Superior temporal gyrus (tissue), 1 donor: ENCODE measurements at regions not wholly inside any gene's neighbourhood (a gene's known extent, or its start where the extent isn't known, plus 50 kb on each side); places are given as distances from the start of the nearest gene placed in this dataset.

Source experiments
- DNase-seq: peaks from one replicate; pipeline ENCODE4 v3.0.0-alpha.2; 2016; ENCODE audit errors: extremely low spot score

- no peak for DNase-seq
These were observed 238.1 kb downstream of the FOXO1 start for GRCh38 chr13:40428354-40428753.

- DNase-seq, result no peak
These were observed 236.5 kb downstream of the FOXO1 start for GRCh38 chr13:40429706-40430545.

GRCh38 chr13:40432018-40432978 lies 234.1 kb downstream of the FOXO1 start:
- DNase-seq, result no peak

GRCh38 chr13:40433001-40433400 lies 233.4 kb downstream of the FOXO1 start:
- no peak for DNase-seq

- DNase-seq, result no peak
These were observed 232.9 kb downstream of the FOXO1 start for GRCh38 chr13:40433577-40433976.

GRCh38 chr13:40434516-40435397 lies 231.7 kb downstream of the FOXO1 start:
- DNase-seq, result no peak

GRCh38 chr13:40438022-40438680 lies 228.3 kb downstream of the FOXO1 start:
- no peak for DNase-seq

- peak; percentile 47 for DNase-seq
These were observed 227.2 kb downstream of the FOXO1 start for GRCh38 chr13:40438999-40439797.

- no peak for DNase-seq
These were observed 226.5 kb downstream of the FOXO1 start for GRCh38 chr13:40439928-40440327.

GRCh38 chr13:40440990-40441820 lies 225.2 kb downstream of the FOXO1 start:
- DNase-seq, result peak; percentile 83

- DNase-seq, result no peak
These were observed 224.2 kb downstream of the FOXO1 start for GRCh38 chr13:40442231-40442630.

GRCh38 chr13:40442826-40443225 lies 223.6 kb downstream of the FOXO1 start:
- no peak for DNase-seq

- no peak for DNase-seq
These were observed 222.2 kb downstream of the FOXO1 start for GRCh38 chr13:40444241-40444640.

- DNase-seq, result no peak
These were observed 220.9 kb downstream of the FOXO1 start for GRCh38 chr13:40445557-40445990.

GRCh38 chr13:40446365-40446764 lies 220.1 kb downstream of the FOXO1 start:
- no peak for DNase-seq

GRCh38 chr13:40447857-40448256 lies 218.6 kb downstream of the FOXO1 start:
- DNase-seq, result no peak

GRCh38 chr13:40452038-40452666 lies 214.3 kb downstream of the FOXO1 start:
- no peak for DNase-seq

- no peak for DNase-seq
These were observed 213.6 kb downstream of the FOXO1 start for GRCh38 chr13:40452741-40453334.
